HUES48 (cell line): ENCODE measurements at regions not wholly inside any gene's neighbourhood (a gene's known extent, or its start where the extent isn't known, plus 50 kb on each side); places are given as distances from the start of the nearest gene placed in this dataset.

ENCODE experiments used
- H3K27ac ChIP-seq: one replicate; pipeline ENCODE4 v1.7.0; 2013; ENCODE audit warnings: low read depth, low read length, inconsistent platforms
- H3K27me3 ChIP-seq: 2 replicates; pipeline ENCODE4 v1.6.1; 2013; ENCODE audit warnings: mild to moderate bottlenecking, low read length; ENCODE audit not compliant: control insufficient read depth, insufficient read depth
- H3K36me3 ChIP-seq: 2 replicates; pipeline ENCODE4 v1.6.1; 2013; ENCODE audit warnings: low read length; ENCODE audit not compliant: control insufficient read depth, insufficient read depth
- H3K4me1 ChIP-seq: 2 replicates; pipeline ENCODE4 v1.6.1; 2013; ENCODE audit warnings: mild to moderate bottlenecking, low read length; ENCODE audit not compliant: control insufficient read depth, insufficient read depth
- H3K4me3 ChIP-seq: 2 replicates; pipeline ENCODE4 v1.5.1; 2013; ENCODE audit warnings: mild to moderate bottlenecking, low read depth, low read length
- H3K9ac ChIP-seq: 2 replicates; pipeline ENCODE4 v1.6.1; 2013; ENCODE audit warnings: mild to moderate bottlenecking, low read depth, low read length, moderate library complexity
- H3K9me3 ChIP-seq: 2 replicates; pipeline ENCODE4 v1.6.1; 2013; ENCODE audit warnings: low read length; ENCODE audit not compliant: control insufficient read depth, insufficient read depth

DNA sequence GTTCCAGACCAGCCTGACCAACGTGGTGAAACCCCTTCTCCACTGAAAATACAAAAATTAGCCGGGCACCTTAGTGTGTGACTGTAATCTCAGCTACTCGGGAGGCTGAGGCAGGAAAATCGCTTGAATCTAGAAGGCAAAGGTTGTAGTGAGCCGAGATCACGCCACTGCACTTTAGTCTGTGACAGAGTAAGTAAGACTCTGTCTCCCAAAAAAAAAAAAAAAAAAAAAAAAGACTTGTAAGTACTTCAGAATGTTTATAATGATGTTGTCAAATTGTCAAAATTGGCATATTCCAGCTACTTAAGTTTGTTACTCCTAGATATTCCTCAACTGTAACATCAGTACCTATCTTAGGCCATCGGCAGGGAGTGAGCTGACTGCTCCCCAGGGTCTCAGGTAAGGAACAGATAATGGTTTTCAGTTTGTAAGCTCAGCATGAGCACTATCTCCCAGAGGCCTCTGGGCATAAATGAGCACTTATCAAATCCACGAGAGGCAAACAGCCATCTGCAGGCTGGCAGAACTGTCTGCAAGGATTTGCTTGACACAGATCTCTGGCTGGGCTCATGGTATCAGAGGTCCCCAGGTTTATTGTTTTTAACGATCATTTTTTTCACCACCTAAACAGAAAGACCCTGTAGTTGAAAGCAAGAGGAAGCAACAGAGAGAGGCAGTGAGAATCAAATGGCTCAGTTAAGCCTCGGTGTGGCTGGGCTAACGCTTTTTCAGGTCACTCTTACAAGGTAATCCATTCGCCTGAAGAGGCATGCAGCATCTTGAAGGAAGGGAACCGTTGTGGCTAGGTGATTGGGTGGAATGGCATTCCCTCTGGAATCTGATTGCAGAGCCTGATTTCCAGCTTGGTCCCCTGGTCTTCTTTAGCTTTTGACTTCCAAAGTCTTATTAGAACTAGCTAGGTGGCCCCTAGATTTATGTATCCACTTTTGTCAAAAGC, 115.9 kb downstream of the LY86 start:
- Histone ChIP-seq H3K9me3 (no peaks in the 10 kb centered on the region), H3K9ac (no peak overlapping the region), H3K36me3 (no peaks in the 10 kb centered on the region), H3K4me1 (peaks cover 3% of the 10 kb centered on the region; the same call in 1 of the 2 replicates), H3K4me3 (no peak overlapping the region), H3K27me3 (no peaks in the 10 kb centered on the region), H3K27ac (no peak overlapping the region)

DNA sequence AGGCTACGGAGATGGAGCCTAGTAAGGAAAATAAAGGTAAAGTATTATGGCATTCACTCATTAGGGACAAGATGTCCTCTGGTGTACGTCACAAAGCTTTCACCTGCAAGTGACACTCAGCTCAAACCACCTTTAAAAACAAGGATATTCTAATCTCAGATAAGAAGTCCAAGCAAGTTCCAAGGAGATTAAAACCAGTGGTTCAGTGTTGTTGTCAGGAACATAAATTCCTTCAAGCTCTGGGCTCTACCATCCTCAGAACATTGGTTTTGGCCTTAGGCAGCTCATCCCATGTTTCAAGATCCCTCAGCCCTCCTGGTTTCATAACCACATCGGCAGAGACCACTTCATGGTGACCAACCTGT, 116.5 kb downstream of the LY86 start:
- H3K4me3 ChIP-seq: no peak overlapping the region
- peaks cover 2% of the 10 kb centered on the region; the same call in 1 of the 2 replicates for H3K4me1 ChIP-seq
- no peaks in the 10 kb centered on the region for H3K9me3 ChIP-seq
- no peaks in the 10 kb centered on the region for H3K36me3 ChIP-seq
- H3K27ac ChIP-seq: no peak overlapping the region
- H3K27me3 ChIP-seq: no peaks in the 10 kb centered on the region
- no peak overlapping the region for H3K9ac ChIP-seq

DNA sequence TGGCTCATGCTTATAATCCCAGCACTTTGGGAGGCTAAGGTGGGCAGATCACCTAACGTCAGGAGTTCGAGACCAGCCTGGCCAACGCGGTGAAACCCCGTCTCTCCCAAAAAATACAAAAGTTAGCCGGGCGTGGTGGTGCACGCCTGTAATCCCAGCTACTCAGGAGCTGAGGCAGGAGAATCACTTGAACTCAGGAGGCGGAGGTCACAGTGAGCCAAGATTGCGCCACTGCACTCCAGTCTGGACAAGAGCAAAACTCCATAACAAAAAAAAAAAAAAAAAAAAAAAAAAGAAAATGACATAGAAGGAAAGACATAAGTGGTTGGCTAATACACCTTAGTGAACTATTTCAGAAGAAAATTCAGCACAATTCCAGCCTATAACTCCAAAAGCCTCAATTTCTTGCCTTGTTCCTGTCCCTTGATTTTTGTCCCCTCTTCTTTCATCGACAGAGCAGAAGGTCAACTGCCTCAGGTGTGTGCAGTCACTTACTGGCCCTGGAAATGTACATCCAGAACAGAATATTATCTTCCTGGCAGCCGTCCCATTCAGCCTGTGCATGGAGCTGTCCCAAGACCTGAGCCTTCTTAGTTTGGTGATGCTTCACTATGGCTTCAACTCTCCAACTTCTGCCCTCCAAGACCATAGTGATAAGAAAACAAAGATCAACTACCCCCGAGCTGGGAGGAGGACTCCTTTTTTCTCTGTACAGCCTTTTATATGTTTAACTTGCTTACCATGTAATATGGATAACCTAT, 117.6 kb downstream of the LY86 start:
- Histone ChIP-seq H3K4me1 (no peaks in the 10 kb centered on the region), H3K36me3 (no peaks in the 10 kb centered on the region), H3K27ac (no peak overlapping the region), H3K9me3 (no peaks in the 10 kb centered on the region), H3K27me3 (no peaks in the 10 kb centered on the region), H3K4me3 (no peak overlapping the region), H3K9ac (no peak overlapping the region)

DNA sequence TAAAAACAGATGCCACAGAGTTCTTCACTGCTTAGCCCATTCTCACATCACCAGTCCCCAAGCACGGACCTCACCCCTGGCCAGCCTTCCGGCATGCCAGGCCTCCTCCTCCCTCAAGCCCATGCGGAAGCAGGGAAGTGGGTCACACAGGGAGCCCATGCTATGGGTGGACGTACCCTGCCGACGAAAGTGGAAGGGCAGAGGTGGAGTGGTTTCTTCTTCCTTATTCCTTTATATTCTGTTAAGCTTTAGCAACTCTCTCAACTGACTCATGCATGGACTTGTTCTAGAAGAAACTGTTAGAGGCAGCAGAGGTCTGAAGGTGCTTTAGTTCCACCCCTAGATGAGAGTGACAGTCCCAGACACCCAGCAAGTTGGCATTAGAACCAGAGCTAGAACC, 118.6 kb downstream of the LY86 start:
- H3K4me1 ChIP-seq: no peaks in the 10 kb centered on the region
- H3K27me3 ChIP-seq: no peaks in the 10 kb centered on the region
- H3K4me3 ChIP-seq: no peak overlapping the region
- H3K36me3 ChIP-seq: no peaks in the 10 kb centered on the region
- H3K27ac ChIP-seq: no peak overlapping the region
- H3K9ac ChIP-seq: no peak overlapping the region
- H3K9me3 ChIP-seq: no peaks in the 10 kb centered on the region

DNA sequence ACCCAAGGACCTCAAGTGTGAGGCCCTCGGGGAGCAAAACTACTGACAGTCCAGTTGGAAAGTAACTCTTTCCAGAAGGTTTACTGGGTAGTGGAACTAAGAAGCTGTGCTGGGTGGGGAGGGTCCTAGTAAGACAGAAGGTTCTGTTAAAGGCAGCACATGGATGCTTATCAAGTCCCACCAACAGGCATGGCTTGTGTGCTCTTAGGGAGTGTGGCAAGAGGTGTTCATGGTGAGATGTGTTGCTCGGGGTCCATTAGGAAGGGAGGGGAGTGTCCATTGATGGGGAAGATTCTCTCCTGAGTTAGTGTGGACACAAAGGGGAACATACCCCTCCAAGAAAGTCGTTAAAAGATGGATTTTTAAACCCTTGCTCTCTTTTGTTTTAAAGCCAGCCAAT, 120.6 kb downstream of the LY86 start:
- Histone ChIP-seq H3K36me3 (no peaks in the 10 kb centered on the region), H3K9ac (no peak overlapping the region), H3K9me3 (no peaks in the 10 kb centered on the region), H3K27me3 (no peaks in the 10 kb centered on the region), H3K4me1 (peaks cover 4% of the 10 kb centered on the region; the same call in 1 of the 2 replicates), H3K27ac (no peak overlapping the region), H3K4me3 (no peak overlapping the region)

DNA sequence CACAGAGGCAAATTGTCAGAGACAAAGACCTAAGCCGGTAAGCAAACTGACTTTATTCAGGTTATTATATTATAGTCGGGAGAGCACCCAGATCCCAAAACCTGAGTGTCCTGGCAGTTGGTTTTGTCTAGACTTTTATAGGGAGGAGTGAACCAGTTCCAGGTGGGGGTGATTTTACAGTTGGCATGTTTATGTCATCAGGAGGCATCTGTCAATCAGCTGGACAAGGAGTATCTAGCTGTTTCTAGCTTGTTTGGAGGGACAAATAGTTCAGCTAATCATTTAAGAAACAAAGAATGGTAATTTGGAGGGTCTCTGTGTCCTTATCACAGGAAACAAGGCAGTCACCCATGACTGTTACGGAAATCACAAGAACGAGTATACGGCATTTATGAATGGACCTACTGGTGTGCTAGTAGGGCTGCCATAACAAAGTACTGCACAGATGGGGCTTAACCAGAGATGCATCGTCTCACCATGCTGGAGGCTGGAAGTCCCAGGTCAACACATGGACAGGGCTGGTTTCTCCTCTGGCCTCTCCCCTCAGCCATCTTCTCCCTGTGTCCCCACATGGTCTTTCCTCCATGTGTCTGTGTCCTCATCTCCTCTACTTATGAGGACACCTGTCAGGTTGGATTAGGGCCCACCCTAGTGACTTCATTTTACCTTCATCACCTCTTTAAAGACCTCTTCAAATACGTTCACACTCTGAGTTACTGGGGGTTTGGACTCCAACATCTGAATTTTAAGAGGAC, 122.7 kb downstream of the LY86 start:
- Histone ChIP-seq H3K36me3 (no peaks in the 10 kb centered on the region), H3K4me3 (no peak overlapping the region), H3K27ac (no peak overlapping the region), H3K9me3 (no peaks in the 10 kb centered on the region), H3K4me1 (peaks cover 17% of the 10 kb centered on the region), H3K9ac (no peak overlapping the region), H3K27me3 (no peaks in the 10 kb centered on the region)

DNA sequence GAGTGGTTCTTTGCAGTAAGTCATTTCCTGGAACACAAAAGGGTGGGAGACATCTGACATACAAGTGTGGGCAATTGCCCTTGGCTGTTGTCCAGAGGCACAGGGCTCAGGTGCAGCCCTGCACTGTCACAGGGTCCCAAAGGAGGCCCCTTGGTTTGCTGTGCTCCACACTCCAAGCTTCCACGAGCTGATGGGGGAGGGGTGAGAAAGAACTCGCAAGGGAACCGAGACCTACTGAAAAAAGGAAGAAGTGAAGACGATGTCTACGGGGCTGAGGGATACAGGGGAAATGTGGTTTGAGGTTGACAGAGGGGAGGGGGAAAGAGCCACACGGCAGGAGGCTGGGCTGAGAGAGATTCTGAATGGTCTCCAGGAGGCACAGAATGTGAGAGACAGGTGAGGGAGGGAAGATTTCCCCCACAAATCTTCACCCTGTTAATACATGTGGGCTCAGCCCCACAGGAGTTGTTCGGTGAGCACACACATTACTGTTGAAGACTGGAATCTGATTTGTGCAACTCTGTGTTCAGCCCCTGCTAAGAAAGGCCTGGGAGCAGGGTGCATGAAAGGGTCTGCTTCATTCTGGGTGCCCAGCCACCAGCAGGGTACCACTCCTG, 123.4 kb downstream of the LY86 start:
- Histone ChIP-seq H3K27me3 (no peaks in the 10 kb centered on the region), H3K9me3 (no peaks in the 10 kb centered on the region), H3K9ac (no peak overlapping the region), H3K4me1 (peaks cover 17% of the 10 kb centered on the region), H3K36me3 (no peaks in the 10 kb centered on the region), H3K27ac (no peak overlapping the region), H3K4me3 (no peak overlapping the region)

DNA sequence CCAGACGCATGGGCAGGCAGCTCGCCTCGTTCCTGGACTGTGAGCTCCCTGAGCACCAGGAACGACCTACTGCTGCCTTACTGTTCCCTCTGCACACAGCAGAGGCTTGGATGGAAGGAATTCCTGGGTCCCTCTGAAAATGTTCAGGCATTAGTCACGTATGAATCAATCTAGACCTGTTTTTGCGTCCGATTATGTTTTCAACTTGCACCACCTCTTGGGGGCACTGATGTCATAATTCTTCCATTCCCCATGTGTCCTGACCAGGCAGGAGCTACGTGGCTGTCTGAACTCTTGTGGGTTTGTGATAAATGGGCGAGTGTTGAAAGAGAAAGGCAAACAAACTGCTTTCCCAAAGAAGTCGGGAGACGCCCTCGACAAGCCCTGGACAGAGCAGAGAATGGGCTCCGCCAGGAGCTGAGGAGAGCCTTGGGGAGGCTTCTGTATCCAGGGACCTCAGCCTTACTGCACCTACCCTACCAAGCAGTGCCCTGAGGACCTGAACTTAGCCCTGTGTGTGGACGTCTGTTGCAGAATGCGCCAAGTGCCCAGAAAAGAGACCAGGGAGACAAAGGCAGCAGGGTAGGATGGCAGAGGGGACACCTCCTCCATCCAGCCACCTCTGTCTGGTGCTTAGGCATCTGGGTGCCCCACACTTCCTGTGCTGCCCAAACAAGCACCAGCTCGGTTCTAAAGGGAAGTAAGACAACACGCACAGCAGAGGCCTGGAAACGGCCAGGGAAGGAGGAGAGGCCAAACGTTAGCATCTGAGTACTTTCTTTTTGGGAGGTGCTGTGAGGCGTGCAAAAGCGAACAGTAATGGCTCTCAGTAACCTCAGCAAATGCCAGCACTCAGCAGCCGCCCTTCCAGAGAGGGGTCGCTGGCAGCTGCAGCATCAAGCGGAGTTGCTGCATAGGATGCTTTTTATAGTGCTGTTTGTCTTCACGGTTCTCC, 124.2 kb downstream of the LY86 start:
- H3K27me3 ChIP-seq: no peaks in the 10 kb centered on the region
- no peaks in the 10 kb centered on the region for H3K36me3 ChIP-seq
- peaks cover 17% of the 10 kb centered on the region for H3K4me1 ChIP-seq
- no peaks in the 10 kb centered on the region for H3K9me3 ChIP-seq
- H3K27ac ChIP-seq: no peak overlapping the region
- no peak overlapping the region for H3K9ac ChIP-seq
- no peak overlapping the region for H3K4me3 ChIP-seq

DNA sequence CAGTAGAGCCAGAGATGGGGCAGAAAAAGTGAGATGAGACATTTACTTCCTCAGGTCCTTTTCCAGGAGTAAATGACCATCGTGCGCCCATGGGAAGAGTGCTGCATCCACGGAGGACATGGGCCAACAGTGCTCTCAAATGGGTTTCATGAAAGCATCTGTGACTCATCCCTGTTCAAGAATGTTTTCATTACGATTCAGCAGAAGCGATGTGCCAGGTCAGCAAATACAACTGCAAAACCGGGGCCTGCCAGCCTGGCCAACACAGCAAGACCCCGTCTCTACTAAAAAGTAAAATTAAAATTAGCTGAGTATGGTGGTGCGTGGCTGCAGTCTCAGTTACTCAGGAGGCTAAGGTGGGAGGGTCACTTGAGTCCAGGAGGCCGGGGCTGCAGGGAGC, 125.1 kb downstream of the LY86 start:
- Histone ChIP-seq H3K27ac (no peak overlapping the region), H3K9ac (no peak overlapping the region), H3K4me1 (peaks cover 17% of the 10 kb centered on the region), H3K27me3 (no peaks in the 10 kb centered on the region), H3K9me3 (no peaks in the 10 kb centered on the region), H3K36me3 (no peaks in the 10 kb centered on the region), H3K4me3 (no peak overlapping the region)
